Activated CD8-positive, alpha-beta memory T cell treated with anti-CD3 and anti-CD28 coated beads, Interleukin-2, amount 50 U/mL, for 4 hours (primary cell): ENCODE measurements at regions not wholly inside any gene's neighbourhood (a gene's known extent, or its start where the extent isn't known, plus 50 kb on each side); places are given as distances from the start of the nearest gene placed in this dataset.
A peak's percentile ranks its signal among the peaks of the same experiment; 100 is the strongest.
"Not testable (repeated sequence)": the region's sequence is repeated elsewhere in the genome, so short reads cannot be mapped to it uniquely, and the experiment has no call there.

Experiments
- DNase-seq: peaks from one replicate; pipeline ENCODE4 v3.0.0-alpha.2; 2020

DNA sequence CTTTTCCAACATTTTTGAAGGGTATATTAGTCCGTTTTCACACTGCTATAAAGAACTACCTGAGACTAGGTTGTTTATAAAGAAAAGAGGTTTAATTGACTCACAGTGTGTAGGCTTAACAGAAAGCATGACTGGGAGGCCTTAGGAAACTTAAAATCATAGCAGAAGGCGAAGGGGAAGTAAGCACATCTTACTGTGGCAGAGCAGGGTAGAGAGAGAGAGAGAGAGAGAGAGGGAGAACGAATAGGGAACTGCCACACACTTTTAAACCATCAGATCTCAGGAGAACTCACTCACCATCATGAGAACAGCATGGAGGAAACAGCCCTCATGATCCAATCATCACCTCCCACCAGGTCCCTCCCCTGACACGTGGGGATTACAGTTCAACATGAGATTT, 420.3 kb downstream of the SOCS6 start:
- no peak for DNase-seq

DNA sequence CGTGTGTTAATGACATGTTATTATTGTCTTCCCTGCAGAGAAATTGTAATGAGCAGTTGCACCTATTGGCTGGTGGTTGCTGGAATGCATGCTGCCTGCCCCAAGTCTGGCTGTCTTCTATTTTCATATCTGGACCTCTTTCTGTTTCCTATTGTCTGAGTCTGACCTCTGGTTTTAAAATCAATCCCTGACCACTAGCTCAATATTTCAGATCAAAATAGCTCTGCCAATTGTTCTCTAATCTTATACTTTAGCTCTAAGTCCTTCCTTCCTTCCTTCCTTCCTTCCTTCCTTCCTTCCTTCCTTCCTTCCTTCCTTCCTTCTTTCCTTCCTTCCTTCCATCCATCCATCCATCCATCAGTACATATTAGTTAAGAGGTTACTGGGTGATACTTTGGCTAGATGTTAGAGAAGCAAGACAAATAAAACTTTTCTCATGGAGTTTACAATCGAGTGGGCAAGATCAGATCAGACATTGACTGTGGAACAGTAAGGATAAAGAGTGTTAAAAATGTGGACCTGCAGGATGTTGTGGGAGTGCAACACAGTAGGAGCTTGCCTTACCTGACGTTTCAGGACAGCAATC, 417.1 kb downstream of the SOCS6 start:
- DNase-seq = no peak

DNA sequence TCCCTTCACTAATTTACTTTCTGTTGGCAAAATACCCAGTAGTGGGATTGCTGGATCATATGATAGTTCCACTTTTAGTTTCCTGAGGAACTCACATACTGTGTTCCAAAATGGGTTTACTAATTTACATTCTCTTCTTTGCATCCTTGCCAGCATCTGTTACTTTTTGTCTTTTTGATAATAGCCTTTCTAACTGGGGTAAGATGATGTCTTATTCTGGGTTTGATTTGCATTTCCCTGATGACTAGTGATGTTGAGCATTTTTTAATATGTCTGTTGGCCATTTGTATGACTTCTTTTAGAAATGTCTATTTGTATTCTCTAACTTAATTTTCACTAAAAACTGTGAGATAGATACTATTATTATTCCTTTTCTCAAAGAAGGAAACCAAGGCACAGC, 411.7 kb downstream of the SOCS6 start:
- DNase-seq = no peak

- DNase-seq = no peak
These were observed 409.7 kb downstream of the SOCS6 start for GRCh38 chr18:70698574-70698973.

GRCh38 chr18:70693246-70693645, 404.4 kb downstream of the SOCS6 start:
- no peak for DNase-seq

DNA sequence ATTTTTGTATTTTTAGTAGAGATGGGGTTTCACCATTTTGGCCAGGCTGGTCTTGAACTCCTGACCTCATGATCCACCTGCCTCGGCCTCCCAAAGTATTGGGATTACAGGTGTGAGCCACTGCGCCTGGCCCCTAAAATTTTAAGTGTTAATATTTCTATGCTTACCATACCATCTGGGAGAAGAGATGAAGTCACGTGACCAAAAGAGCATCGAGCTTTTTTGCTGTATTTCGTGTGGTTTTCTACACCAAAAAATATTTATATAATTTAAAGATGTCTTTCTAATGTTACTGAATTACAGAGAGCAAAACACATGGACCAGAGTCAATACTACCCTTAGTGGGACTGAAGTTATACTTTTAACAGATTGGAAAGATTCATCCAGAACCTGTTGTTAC, 400.9 kb downstream of the SOCS6 start:
- not testable (repeated sequence) for DNase-seq

- no peak for DNase-seq
These were observed 399.4 kb downstream of the SOCS6 start for GRCh38 chr18:70688286-70688685.

- no peak for DNase-seq
These were observed 396.0 kb downstream of the SOCS6 start for GRCh38 chr18:70684821-70685220.

DNA sequence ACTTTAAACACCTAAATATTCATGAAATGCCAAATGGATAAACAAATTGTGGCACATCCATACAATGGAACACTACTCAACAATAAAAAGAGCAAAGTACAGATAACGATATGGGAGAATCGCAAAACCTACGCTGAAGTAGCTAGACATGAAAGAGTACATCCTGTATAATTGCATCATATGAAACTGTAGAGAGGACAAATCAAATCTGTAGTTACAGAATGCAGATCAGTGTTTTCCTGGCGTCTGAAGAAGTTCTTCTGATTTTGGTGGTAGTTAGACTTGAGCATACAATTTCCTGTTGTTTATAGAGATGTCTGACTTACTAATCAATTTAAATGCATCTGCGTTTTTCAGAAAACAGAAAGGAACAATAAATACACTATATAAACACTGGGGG, 394.4 kb downstream of the SOCS6 start:
- DNase-seq = no peak

DNA sequence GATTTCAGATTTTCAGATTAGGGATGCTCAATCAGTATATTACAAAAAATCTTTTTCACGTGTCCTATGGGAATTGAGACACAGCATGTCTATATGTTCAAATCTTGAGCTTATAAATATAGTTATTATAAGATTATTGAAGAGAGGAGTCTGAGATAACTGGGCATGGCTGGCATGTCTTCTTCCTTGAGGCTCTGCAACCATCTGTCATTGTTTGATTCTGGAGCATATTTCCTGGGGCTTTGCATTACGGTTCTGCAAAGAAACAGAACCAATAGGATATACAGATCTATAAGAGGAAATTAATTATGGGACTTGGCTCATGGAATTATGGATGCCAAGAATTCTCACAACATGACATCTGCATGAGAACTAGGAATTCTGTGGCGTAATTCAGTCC, 386.1 kb downstream of the SOCS6 start:
- DNase-seq = no peak

DNA sequence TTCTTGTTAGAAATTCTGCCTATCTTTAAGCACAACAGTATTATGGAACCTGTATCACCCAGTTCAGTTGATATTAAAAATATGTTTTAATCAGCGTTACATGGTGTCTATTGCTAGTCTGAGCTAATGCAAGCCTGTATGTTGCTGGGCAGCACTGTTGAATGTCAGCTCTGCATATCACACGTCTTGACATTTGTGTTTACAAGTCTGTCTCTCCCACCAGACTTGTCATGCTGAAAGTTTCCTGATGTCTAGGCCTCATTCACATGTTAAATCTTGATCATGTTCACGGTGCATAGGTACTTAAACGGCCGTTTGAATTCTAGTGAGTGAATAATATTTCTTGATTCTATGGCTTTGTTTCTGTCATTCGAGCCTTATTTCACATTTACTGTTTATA, 385.0 kb downstream of the SOCS6 start:
- DNase-seq = no peak

GRCh38 chr18:70672581-70672980, 383.7 kb downstream of the SOCS6 start:
- DNase-seq = no peak

GRCh38 chr18:70671889-70672565, 383.2 kb downstream of the SOCS6 start:
- DNase-seq = peak; percentile 24

DNA sequence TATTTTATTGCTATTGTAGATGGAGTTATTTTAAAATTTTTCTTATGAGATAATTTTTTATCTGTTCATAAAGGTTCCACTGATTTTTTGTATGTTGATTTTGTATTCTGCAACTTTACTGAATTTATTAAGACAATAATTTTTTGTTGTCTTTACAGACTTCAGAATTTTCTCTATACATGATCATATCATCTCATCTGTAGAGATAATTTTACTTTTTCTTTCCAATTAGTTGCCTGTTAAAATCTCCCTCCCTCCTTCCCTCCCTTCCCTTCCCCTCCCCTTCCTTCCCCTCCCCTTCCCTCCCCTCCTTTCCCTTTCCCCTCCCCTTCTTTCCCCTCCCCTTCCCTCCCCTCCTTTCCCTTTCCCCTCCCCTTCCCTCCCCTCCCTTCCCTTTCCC, 378.1 kb downstream of the SOCS6 start:
- DNase-seq = no peak

DNA sequence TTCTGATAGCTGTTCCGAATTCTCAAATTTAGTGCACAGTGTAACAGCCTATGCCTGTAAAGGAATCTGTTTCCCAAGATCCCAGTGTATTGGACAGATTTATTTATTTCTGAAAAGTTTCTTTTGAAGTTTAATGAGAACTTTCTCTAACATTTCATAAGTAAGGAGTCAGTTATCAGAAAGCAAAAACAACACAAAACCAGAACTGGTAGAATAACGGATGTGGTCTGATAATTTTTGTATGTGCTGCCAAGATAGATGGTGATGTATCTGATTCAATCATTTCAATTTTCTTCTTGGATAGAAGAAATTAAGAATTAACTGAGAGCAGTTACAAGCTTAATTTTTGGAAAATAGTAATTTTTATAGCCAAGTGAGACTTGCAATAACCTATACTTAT, 374.3 kb downstream of the SOCS6 start:
- no peak for DNase-seq

- DNase-seq = no peak
These were observed 373.7 kb downstream of the SOCS6 start for GRCh38 chr18:70662588-70662987.

DNA sequence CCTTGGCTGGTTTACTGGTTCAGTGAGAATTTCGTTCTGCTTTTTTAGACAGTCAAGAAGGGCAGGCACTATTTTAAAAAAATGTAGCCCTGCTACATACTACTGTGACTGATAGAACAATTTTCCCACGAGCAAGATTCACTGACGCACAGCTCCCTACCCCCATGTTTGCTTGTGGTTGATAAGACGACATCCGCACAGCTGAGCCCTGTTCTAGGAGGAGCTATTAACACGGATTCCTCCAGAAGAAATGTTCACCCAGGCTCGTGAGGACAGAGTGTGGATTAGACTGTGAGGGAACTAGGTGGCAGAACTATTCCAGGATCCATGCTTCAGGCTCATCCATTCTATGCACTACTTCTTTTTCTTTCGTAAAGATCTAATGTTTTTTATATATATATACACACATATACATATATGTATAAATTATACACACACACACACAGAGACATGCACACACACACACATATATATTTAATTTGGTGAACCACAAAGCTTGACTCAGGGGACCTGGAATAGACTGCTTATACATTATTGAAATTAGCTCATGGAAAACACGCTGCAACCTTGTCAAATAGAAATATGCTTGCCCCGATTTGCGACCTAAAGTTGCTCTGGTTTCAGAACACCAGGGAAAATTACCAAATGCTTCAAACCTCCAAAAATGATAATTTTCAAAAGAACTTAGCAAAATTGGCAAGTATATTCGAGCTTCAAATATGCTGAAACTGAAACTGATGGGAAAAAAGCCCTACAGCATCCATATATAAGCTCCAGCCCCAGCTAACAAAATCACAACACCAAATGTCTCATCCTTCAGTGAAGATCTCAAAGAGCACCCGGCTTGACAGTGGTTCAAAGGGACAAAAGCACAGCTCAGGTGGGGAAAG, 370.4 kb downstream of the SOCS6 start:
- peak; percentile 41 for DNase-seq

DNA sequence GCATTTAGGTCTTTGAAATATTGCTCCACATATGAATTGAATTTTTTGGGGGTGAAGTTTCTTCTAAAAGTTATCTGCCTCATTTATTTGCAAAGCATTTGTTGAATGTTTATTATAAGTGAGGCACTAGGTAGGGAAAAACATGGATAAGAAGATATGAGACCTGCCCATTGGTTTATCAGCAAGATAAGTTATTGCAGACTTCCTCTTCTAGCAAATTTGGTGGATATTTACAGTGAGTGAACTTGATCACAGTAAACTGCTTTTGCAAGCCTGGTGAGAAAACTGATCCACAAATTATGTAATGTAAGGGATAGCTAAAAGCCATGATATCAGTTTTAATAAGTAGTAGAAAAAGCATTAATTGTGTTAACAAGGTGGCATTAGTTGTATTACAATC, 364.8 kb downstream of the SOCS6 start:
- DNase-seq = no peak

DNA sequence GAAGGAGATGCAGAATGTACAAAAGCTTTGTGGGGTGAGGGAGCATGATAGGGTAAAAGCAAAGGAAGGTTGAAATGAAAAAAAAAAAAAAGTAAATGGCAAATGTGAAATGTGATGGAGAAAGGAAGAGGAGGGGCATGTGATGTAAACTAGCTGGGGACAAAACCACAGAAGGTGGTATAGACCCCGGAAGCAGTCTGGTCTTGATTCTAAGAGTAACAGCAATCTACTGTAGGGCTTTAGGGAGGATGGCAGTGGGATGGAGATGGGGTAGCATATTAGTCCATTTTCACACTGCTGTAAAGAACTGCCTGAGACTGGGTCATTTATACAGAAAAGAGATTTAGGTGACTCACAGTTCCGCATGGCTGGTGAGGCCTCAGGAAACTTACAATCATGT, 362.0 kb downstream of the SOCS6 start:
- no peak for DNase-seq

DNA sequence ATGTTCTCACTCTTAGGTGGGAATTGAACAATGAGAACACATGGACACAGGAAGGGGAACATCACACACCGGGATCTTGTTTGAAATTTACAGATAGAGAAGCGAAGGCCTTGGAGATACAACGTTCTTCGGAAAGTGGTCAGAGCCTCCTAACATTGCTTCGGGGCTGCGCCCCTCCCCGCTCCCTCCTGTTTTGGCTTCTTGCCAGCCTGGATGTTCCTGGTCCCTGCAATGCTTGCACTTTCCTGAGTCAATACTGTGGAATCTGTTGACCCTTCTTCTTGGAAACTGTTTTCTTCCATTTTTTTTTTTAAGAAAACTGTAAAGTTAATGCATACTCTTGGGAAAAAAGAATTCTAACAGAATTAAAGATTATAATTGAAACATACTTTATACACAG, 360.8 kb downstream of the SOCS6 start:
- DNase-seq = no peak

- DNase-seq = no peak
These were observed 357.1 kb downstream of the SOCS6 start for GRCh38 chr18:70645971-70646370.

DNA sequence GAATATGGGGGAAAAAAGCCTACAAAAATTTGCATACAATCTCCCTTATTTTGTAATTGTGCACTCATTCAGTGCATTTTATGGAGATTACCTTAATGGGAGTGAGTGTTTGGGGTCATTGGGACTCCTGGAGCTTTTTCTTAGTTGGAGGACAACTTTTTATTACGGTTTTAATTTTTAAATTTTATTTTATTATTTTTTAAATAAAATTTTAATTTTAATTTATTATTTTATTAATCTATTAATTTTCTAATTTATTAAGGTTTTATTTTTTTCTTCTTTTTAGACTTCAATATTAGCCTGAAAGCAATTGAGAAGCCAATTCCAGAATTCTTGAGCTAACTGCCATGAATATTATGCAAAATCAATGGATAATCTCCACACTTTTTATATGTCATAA, 355.0 kb downstream of the SOCS6 start:
- no peak for DNase-seq

DNA sequence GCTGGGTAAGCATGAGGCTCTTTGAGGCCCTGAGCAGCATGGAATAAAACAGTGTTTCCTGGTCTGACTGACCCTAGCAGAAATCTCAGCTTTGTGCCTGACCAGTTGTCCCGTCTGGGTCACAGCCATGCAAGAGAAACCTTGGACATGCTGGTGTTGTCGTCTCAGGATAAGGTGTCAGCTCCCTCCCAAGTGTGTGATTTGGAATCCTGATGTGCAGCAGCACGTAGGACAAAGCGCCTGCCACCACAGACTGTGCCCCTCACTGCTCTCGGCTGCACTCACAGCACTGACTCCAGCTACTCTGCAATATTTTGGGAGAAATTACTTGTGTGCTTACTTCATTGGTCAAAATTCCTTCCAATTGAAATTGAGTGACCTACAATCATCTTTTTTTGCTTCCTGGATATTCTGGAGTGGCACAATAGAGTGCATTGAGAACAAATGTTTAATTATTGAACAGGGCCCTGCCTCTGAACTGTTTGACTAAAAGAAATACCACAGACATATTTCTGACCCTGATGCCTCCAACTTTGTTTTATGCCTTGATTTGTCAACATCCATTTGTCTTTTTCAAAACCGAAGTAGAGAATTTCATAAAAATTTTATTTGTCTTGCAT, 352.4 kb downstream of the SOCS6 start:
- DNase-seq = no peak
